Activated T-helper 17 cell treated with anti-CD3 and anti-CD28 coated beads, Interleukin-2, amount 50 U/mL, for 72 hours (primary cell): ENCODE measurements at regions not wholly inside any gene's neighbourhood (a gene's known extent, or its start where the extent isn't known, plus 50 kb on each side); places are given as distances from the start of the nearest gene placed in this dataset.
"Not testable (repeated sequence)": the region's sequence is repeated elsewhere in the genome, so short reads cannot be mapped to it uniquely, and the experiment has no call there.

Source experiments
- ATAC-seq: fragments of 150-1000 bp; cut with Tn5 transposase; replicated peaks from 2 replicates; pipeline ENCODE4 v1.10.0; 2021; ENCODE audit warnings: mild to moderate bottlenecking, moderate library complexity
- H3K27ac Mint-ChIP-seq: one replicate; pipeline ENCODE4 v1.8.0; 2022; ENCODE audit warnings: mixed read lengths
- H3K27me3 Mint-ChIP-seq: one replicate; pipeline ENCODE4 v1.8.0; 2022; ENCODE audit warnings: mixed read lengths
- H3K36me3 Mint-ChIP-seq: one replicate; pipeline ENCODE4 v1.8.0; 2022; ENCODE audit warnings: low read depth, mild to moderate bottlenecking, mixed read lengths
- H3K4me1 Mint-ChIP-seq: one replicate; pipeline ENCODE4 v1.8.0; 2022; ENCODE audit warnings: mixed read lengths
- H3K4me3 Mint-ChIP-seq: one replicate; pipeline ENCODE4 v1.8.0; 2022; ENCODE audit warnings: mild to moderate bottlenecking, mixed read lengths
- H3K9me3 Mint-ChIP-seq: one replicate; pipeline ENCODE4 v1.8.0; 2022; ENCODE audit warnings: mixed read lengths

DNA sequence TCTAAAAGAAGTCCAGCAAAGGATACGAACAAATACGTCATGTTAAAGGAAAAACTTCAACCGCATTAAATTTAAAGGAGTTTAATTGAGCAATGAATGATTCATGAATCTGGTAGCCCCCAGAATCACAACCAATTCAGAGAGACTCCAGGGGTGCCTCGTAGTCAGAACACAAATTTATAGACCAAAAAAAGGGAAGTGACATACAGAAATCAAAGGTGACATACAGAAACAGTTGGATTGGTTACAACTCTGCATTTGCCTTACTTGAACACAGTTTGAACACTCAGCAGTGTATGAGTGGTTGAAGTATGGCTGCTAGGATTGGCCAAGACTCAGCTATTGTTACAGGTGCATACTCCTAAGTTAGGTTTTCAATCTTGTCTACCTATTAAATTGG lies 59.5 kb upstream of the SERP2 start:
- not testable (repeated sequence) for H3K36me3 Mint-ChIP-seq, H3K27ac Mint-ChIP-seq, H3K4me3 Mint-ChIP-seq, H3K9me3 Mint-ChIP-seq, ATAC-seq
- Mint-ChIP-seq H3K4me1 (peaks cover 14% of the 10 kb centered on the region), H3K27me3 (peaks cover 33% of the 10 kb centered on the region)

- Mint-ChIP-seq H3K4me1 (peaks cover 8% of the 10 kb centered on the region), H3K27me3 (peaks cover 31% of the 10 kb centered on the region), H3K36me3 (no peaks in the 10 kb centered on the region), H3K4me3 (no peak overlapping the region), H3K27ac (no peak overlapping the region), H3K9me3 (no peaks in the 10 kb centered on the region)
- ATAC-seq, result no peak
These were observed 55.9 kb upstream of the SERP2 start for GRCh38 chr13:44317752-44318151.

- Mint-ChIP-seq H3K27ac (no peak overlapping the region), H3K36me3 (no peaks in the 10 kb centered on the region), H3K4me1 (peaks cover 6% of the 10 kb centered on the region), H3K9me3 (no peaks in the 10 kb centered on the region), H3K4me3 (no peak overlapping the region), H3K27me3 (peaks cover 30% of the 10 kb centered on the region)
- no peak for ATAC-seq
These were observed 55.5 kb upstream of the SERP2 start for GRCh38 chr13:44318161-44318560.

DNA sequence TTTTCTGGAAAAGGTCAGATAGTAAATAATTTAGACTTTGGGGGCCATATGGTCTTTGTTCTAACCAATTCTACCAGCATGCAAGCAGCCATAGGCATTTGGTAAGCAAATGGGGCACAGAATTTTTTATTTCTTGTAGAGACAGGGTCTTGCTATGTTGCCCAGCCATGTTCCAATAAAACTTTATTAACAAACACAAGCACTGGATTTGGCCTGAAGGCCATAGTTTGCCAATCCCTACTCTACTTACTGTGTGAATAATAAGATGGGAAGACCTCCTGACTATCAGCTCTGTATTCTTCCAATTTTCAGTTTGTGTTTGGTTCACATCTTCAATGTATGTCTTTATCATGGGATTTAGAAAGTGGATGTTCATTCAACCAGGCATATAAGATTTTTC lies 53.0 kb upstream of the SERP2 start:
- H3K9me3 Mint-ChIP-seq, result no peaks in the 10 kb centered on the region
- peaks cover 26% of the 10 kb centered on the region for H3K27me3 Mint-ChIP-seq
- no peak overlapping the region for H3K4me3 Mint-ChIP-seq
- ATAC-seq, result no peak
- no peaks in the 10 kb centered on the region for H3K4me1 Mint-ChIP-seq
- no peak overlapping the region for H3K27ac Mint-ChIP-seq
- no peaks in the 10 kb centered on the region for H3K36me3 Mint-ChIP-seq

DNA sequence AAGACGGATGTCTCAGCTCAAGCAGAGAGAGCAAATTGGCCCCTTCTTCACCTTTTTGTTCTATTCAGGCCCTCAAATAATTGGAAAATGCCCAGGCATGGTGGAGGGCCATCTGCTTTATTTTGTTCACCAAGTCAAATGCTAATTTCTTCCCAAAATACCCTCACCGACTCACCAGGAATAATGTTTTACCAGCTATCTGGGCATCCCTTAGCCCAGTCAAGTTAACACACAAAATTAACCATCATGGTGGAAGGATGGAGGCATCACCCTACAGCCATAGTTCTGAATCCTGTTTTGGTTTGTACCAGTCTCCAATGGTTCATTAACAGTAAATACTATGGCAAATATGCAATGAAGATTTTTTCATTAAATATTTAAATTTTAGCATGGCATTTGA lies 51.7 kb upstream of the SERP2 start:
- peaks cover 19% of the 10 kb centered on the region for H3K27me3 Mint-ChIP-seq
- H3K4me3 Mint-ChIP-seq, result no peak overlapping the region
- no peaks in the 10 kb centered on the region for H3K4me1 Mint-ChIP-seq
- H3K27ac Mint-ChIP-seq, result no peak overlapping the region
- no peaks in the 10 kb centered on the region for H3K36me3 Mint-ChIP-seq
- ATAC-seq, result no peak
- H3K9me3 Mint-ChIP-seq, result no peaks in the 10 kb centered on the region

DNA sequence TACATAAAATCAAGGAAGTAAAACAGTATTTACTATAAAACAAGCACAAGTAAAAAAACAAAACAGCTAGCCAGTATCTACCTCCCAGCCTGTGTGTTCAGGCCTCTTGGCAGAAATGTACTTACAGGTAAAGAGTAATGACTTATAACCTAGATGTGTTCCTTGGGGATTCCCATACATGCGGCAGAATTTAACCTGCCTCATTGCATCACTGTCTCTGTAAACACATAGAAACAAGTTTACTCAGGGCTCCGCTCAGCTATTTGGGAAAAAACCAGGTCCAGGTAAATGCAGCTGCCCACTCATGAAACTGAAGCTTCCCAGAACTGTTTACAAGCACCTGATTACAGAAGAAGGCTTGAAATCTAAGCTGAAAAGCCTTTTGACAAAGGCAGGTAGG lies 50.7 kb upstream of the SERP2 start:
- Mint-ChIP-seq H3K36me3 (no peaks in the 10 kb centered on the region), H3K4me1 (no peaks in the 10 kb centered on the region), H3K9me3 (peaks cover 2% of the 10 kb centered on the region)

DNA sequence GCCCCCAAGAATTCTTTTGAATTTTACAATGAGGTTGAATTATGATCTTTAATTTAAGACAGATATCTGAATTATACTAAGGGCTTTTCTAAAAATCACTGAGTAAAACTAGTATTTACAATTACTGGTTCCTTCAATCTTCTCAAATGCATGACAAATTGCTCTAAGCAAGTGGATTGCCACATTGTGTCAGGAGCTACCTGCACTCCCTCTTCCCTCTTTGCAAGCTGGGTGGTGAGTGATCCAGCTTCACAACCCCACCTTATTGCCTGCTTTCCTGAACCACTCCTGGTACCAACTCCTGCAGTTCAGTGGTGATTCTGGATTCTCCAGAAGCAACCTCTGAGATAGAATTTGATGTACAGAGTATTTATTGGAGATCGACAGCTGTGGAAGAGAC lies 49.9 kb upstream of the SERP2 start:
- Mint-ChIP-seq H3K27ac (no peak overlapping the region), H3K4me3 (no peak overlapping the region), H3K9me3 (peaks cover 4% of the 10 kb centered on the region), H3K36me3 (no peaks in the 10 kb centered on the region), H3K27me3 (peaks cover 23% of the 10 kb centered on the region), H3K4me1 (no peaks in the 10 kb centered on the region)
- ATAC-seq, result no peak

More for the DNA sequence above, 50.7 kb upstream of the SERP2 start:
- peaks cover 19% of the 10 kb centered on the region for H3K27me3 Mint-ChIP-seq
- ATAC-seq, result no peak
- no peak overlapping the region for H3K27ac Mint-ChIP-seq
- no peak overlapping the region for H3K4me3 Mint-ChIP-seq
